ENCODE measurements at regions not wholly inside any gene's neighbourhood (a gene's known extent, or its start where the extent isn't known, plus 50 kb on each side); places are given as distances from the start of the nearest gene placed in this dataset.

DNA sequence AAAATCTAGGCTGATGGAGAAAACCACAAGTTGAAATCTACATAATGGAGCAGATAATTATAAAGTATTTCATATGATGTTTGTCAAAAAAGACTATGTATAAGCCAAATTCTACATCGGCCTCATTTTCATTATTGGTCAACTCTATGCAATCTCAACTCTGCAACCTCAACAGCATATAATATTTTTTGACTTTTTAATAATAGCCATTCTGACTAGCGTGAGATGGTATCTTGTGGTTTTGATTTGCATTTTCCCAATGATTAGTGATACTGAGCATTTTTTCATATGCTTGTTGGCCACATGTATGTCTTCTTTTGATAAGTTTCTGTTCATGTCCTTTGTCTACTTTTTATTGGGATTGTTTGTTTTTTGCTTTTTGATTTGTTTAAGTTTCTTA is 496.1 kb upstream of the SLC39A10 start:
- CTCF ChIA-PET (ENCODE audit: unreplicated experiment), result no interaction called here
- no peak overlapping the region for H3K27ac ChIP-seq (ENCODE audit: low read depth, low read length, poor library complexity, severe bottlenecking)
- no peaks in the 10 kb centered on the region for H3K9me2 ChIP-seq (ENCODE audit: insufficient read depth, low read length)
- no TSS peak for BruUV-seq (replicated peaks)
- no peaks in the 10 kb centered on the region for H4K20me1 ChIP-seq (ENCODE audit: insufficient read depth, low read length)
- POLR2A ChIA-PET, result interaction anchor here (1.5 kb wide), 1 partner anchor 122 kb away, joined by 3 read pairs; no protein-coding TSS in a partner anchor
- no peaks in the 10 kb centered on the region for H3K79me2 ChIP-seq (ENCODE audit: insufficient read depth, low read depth, low read length)
- H3K36me3 ChIP-seq (ENCODE audit: insufficient read depth, low read length), result no peaks in the 10 kb centered on the region
- H3K4me3 ChIP-seq (ENCODE audit: low read depth, low read length, poor library complexity, severe bottlenecking), result no peak overlapping the region
- intact Hi-C loops (cut with micrococcal nuclease; ENCODE audit: unreplicated experiment), result no loop called here
- TF ChIP-seq EZH2phosphoT487 (IDR thresholded peaks at IDR 0.05; ENCODE audit: borderline replicate concordance, low read depth, low read length) (no peak), CTCF (conservative IDR thresholded peaks at IDR 0.05; ENCODE audit: low read length) (no peak)
- DNase-seq (ENCODE audit: low spot score), result no peak
- no peak overlapping the region for H2AFZ ChIP-seq (ENCODE audit: low read length)
- H3K4me1 ChIP-seq (ENCODE audit: insufficient read depth, low read length, poor library complexity, severe bottlenecking), result no peaks in the 10 kb centered on the region
- H3K9me3 ChIP-seq (ENCODE audit: low read length), result no peaks in the 10 kb centered on the region
- no peak overlapping the region for H3K4me2 ChIP-seq (ENCODE audit: low read length)

GRCh38 chr2:195151711-195152110 is 505.3 kb upstream of the SLC39A10 start:
- H3K79me2 ChIP-seq (ENCODE audit: insufficient read depth, low read depth, low read length), result no peaks in the 10 kb centered on the region

More at GRCh38 chr2:195151711-195152110, 505.3 kb upstream of the SLC39A10 start:
- ChIA-PET POLR2A (interaction anchor here (0.7 kb wide), 2 partner anchors 357 to 1032 kb away, joined by 4 read pairs; no protein-coding TSS in a partner anchor), CTCF (ENCODE audit: unreplicated experiment) (no interaction called here)
- Histone ChIP-seq H3K9me3 (ENCODE audit: low read length) (no peaks in the 10 kb centered on the region), H3K4me3 (ENCODE audit: low read depth, low read length, poor library complexity, severe bottlenecking) (no peak overlapping the region), H3K27ac (ENCODE audit: low read depth, low read length, poor library complexity, severe bottlenecking) (no peak overlapping the region), H3K4me1 (ENCODE audit: insufficient read depth, low read length, poor library complexity, severe bottlenecking) (no peaks in the 10 kb centered on the region), H3K4me2 (ENCODE audit: low read length) (no peak overlapping the region), H3K9me2 (ENCODE audit: insufficient read depth, low read length) (no peaks in the 10 kb centered on the region), H2AFZ (ENCODE audit: low read length) (no peak overlapping the region), H3K36me3 (ENCODE audit: insufficient read depth, low read length) (no peaks in the 10 kb centered on the region), H4K20me1 (ENCODE audit: insufficient read depth, low read length) (no peaks in the 10 kb centered on the region)
- TF ChIP-seq EZH2phosphoT487 (IDR thresholded peaks at IDR 0.05; ENCODE audit: borderline replicate concordance, low read depth, low read length) (no peak), CTCF (conservative IDR thresholded peaks at IDR 0.05; ENCODE audit: low read length) (no peak)
- intact Hi-C loops (cut with micrococcal nuclease; ENCODE audit: unreplicated experiment), result no loop called here
- BruUV-seq (replicated peaks), result no TSS peak
- no peak for DNase-seq (ENCODE audit: low spot score)
